ENCODE measurements at regions not wholly inside any gene's neighbourhood (a gene's known extent, or its start where the extent isn't known, plus 50 kb on each side); places are given as distances from the start of the nearest gene placed in this dataset.
"Not testable (repeated sequence)": the region's sequence is repeated elsewhere in the genome, so short reads cannot be mapped to it uniquely, and the experiment has no call there.

DNA sequence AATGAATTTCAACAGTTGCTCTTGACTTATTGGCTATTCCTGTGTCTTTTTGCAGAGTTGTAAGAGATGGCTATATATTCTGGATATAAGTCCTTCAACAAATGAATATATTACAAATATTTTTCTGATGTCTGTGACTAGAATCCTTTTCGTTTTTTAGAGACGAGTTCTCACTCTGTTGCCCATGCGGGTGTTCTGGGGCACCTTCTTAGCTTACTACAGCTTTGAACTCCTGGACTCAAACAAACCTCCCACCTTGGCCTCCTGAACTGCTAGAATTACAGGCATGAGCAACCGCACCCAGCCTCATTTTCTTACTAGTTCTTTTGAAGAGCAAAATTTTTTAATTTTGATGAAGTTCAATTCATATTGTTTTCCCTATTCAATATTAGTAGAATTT is 287.8 kb downstream of the LIG4 start:
- intact Hi-C loops (cut with micrococcal nuclease) = no loop called here

- intact Hi-C loops (cut with micrococcal nuclease) = not testable (repeated sequence)
Measured at GRCh38 chr13:107926515-107926914, 288.8 kb downstream of the LIG4 start.

DNA sequence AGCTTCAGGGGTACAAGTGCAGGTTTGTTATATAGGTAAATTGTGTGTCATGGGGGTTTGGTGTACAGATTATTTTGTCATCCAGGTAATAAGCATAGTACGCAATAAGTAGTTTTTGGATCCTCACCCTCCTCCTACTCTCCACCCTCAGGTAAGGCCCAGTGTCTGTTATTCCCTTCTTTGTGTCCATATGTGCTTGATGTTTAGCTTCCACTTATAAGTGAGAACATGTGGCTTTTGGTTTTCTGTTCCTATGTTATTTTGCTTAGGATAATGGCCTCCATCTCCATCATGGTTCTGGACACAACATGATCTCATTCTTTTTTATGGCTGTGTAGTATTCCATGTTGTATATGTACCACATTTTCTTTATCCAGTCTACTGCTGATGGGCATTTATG is 298.4 kb downstream of the LIG4 start:
- intact Hi-C loops (cut with micrococcal nuclease) = not testable (repeated sequence)

DNA sequence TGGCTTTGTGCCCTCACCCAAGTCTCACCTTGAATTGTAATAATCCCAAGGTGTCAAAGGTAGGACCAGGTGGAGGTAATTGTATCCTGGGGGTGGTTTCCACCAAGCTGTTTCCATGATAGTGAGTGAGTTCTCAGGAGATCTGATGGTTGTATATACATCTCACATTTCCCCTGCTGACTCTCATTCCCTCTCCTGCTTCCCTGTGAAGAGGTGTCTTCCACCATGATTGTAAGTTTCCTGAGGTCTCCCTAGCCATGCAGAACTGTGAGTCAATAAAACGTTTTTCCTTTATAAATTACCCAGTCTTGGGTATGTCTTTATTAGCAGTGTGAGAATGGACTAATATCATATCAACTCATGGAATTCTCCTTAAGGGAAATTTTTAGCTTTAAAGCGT is 302.6 kb downstream of the LIG4 start:
- intact Hi-C loops (cut with micrococcal nuclease) = no loop called here

DNA sequence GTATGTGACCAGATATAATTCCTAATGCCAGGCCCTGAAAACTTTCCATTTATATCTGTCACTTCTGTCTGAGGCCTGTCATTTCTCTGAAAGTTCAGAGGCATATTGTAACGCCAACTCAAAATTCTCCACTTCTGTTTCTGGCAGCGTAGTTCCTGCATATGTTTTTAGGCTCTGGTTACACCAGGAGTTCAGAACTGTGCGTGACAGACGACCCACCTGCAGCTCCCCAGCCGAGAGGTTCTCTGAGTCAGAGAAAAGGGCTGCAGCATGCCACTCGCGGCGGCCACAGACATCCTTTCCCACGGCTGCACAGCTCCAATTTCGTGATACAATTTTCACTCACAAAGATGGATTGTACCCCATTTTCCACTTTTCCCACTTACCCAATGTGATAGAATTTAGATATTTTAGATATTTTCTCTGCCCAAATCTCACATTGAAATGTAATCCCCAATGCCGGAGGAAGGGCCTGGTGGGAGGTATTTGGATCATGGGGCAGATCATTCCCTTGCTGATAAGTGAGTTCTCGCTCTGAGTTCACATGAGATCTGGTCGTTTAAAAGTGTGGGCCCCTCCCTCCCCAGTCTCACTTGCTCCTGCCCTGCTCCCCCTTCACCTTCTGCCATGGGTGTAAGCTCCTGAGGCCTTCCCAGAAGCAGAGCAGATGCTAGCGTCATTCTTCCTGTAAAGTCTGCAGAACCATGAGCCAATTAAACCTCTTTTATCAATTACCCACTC is 308.1 kb downstream of the LIG4 start:
- intact Hi-C loops (cut with micrococcal nuclease) = no loop called here

DNA sequence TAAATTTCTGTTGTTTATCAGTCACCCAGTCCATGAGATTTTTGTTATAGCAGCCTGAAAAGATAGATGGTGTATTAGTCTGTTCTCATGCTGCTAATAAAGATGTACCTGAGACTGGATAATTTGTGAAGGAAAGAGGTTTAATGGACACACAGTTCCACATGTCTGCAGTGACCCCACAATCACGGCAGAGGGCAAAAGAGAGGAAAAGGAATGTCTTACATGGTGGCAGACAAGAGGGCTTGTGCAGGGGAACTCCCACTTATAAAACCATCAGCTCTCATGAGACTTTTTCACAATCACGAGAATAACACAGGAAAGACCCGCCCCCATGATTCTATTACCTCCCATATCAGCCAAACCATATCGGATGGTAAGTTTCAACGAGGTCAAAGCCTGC is 309.2 kb downstream of the LIG4 start:
- intact Hi-C loops (cut with micrococcal nuclease) = no loop called here

DNA sequence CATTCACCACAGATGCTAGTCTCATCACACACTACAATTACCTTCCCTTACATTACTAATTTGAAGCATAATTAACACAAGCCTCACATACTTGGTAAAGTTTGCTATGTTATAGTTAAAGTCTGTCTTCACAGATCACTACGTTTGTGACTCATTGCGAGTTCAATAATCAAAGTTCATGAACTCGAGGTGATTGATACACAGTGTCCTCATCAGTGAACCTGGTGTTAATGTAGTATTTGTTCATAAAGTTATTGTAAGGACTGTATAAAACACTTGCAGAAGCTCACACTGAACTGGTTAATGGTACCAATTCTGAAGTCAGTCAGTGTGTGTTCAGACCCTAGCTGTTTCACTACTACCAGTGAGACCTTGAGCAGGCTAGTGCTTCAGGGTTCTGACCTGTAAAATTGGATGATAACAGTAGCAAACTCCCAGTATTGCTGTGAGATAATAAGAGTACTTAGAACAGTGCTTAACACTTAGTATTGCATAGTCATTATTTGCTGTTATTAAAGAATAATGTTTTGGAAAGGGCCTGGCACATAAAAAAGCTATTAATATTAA is 313.3 kb downstream of the LIG4 start:
- intact Hi-C loops (cut with micrococcal nuclease) = no loop called here

DNA sequence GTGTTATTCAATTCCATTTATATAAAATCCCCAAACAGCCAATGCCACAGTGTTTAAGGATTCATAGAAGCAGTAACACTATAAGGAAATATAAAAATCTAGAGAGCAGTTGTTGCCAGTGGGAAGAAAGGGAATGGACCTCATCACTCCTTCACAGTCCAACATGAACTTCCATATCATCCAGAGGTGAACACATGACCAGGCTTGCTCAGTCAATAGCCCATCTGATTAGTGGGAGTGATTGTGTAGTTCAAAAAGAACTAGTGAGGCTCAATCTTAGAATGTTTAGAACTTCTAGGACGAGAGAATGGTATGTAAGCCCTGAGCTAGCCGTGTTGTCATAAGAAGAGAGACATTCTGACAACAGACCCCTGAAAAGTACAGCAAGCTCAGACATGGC is 314.1 kb downstream of the LIG4 start:
- intact Hi-C loops (cut with micrococcal nuclease) = no loop called here

DNA sequence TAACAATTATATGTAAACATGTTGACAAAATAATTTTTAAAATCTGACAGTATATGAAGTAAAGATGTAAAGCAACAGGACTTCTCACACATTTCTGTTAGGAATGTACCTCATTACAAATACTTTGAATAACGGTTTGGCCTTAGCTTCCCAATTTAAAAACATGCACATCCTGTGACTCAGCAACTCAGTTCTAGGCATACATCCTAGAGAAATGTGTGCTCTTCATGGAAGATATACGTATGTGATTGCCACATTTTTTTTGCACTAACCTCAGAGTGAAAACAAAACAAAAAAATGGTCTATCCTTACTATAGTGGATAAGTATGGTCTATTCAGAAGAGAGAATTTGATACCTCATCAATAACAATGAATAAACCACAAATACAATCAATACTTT is 314.6 kb downstream of the LIG4 start:
- intact Hi-C loops (cut with micrococcal nuclease) = no loop called here

GRCh38 chr13:107886118-107886517 is 329.2 kb downstream of the LIG4 start:
- intact Hi-C loops (cut with micrococcal nuclease) = no loop called here

GRCh38 chr13:107884564-107884963 is 330.8 kb downstream of the LIG4 start:
- intact Hi-C loops (cut with micrococcal nuclease) = no loop called here

- intact Hi-C loops (cut with micrococcal nuclease) = no loop called here
Measured at GRCh38 chr13:107883561-107884175, 331.7 kb downstream of the LIG4 start.

- intact Hi-C loops (cut with micrococcal nuclease) = no loop called here
Measured at GRCh38 chr13:107882708-107883560, 332.4 kb downstream of the LIG4 start.

- intact Hi-C loops (cut with micrococcal nuclease) = no loop called here
Measured at GRCh38 chr13:107881362-107881761, 334.0 kb downstream of the LIG4 start.

DNA sequence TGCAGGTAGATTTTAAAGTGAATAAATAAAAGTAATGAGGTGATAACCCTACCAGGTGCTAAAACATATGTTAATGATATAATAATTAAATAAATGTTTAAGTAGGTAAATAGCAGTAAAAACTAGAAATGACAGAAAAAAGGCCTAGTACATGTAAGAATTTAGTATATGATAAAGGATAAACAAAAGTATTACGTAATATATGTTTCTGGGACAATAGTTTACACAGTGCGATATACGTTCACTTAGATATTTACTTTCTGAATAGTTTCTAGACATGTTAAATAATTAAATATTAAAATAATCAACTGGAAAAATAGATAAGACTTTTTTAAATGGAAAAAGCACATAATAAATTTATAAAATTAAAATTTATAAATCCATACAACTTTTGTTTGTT is 340.9 kb downstream of the LIG4 start:
- intact Hi-C loops (cut with micrococcal nuclease) = no loop called here

- intact Hi-C loops (cut with micrococcal nuclease) = no loop called here
Measured at GRCh38 chr13:107873926-107874325, 341.4 kb downstream of the LIG4 start.

DNA sequence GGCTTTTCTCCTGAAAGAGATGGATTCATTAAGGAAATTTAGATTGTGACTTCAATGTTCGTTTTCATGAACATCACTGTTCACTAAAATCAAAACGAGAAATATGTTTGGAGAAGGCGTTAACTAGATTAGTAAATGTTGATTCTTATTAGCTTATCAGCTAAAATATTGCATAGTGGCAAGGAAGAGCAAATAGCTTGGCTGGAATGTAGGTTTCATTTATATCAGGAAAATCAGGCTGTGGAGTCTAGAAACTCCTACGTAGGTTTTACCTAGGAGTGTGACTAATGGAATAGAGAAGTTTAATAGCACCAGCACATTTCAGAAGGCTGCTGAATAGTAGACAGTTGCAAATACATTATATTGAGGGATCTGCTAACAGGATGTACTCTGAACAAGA is 344.9 kb downstream of the LIG4 start:
- intact Hi-C loops (cut with micrococcal nuclease) = no loop called here

- intact Hi-C loops (cut with micrococcal nuclease) = no loop called here
Measured at GRCh38 chr13:107867701-107868661, 347.4 kb downstream of the LIG4 start.

DNA sequence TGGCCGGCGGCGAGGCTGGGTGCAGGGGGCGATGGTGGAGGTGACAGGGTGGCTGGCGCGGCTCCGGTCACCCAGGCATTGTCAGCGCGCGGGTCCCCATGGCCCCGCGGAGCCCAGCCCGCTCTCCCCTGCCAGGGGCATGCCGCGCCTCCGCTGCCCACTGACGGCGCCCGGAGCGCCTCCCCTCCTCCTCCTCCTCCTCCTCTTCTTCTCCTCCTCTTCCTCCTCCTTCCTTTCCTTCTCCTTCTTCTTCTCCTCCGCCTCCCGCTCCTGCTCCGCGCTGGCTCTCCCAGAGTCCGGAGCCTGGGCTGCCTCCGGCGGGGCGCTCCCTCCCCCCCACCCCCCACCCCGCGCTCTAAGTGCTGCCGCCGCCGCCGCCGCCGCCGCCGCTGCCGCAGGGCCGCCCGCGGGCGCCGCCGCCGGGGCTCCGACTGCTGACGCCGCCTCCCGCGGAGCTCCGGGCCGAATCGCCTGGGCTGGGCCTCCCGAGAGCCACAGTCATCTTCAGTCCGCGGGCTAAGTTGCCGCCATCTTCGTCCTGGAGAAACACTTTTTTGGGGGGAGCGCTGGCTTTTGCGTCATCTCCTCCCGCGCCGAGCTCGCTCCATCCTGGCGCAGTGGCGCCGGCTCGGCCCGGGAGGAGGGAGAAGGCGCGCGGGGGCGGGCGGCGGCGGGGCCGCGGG is 348.3 kb downstream of the LIG4 start:
- intact Hi-C loops (cut with micrococcal nuclease) = no loop called here
